ENCODE measurements at regions not wholly inside any gene's neighbourhood (a gene's known extent, or its start where the extent isn't known, plus 50 kb on each side); places are given as distances from the start of the nearest gene placed in this dataset.

DNA sequence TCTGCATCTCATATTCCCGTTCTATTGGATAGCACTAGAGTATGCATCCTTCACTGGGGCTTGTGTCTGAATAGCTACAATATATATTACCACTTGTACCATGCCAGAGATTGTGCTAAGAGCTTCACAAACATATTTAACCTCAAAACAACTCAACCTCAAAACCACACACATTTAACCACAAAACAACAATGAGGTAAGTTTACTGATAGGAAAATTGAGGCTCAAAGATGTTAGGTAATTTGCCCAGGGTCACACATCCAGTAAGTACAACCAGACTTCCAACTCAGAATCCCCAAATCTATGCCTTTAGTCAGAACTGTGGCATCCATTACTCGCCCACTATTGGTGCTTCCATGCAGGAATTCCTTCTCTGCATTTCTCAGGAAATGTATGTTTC, 220.0 kb downstream of the FAM43A start:
- TF ChIP-seq PBX3 (IDR thresholded peaks at IDR 0.05): no peak
- no peak for TF ChIP-seq CHD4 (IDR thresholded peaks at IDR 0.05; ENCODE audit: borderline replicate concordance)
- no peak for TF ChIP-seq RAD21 (conservative IDR thresholded peaks at IDR 0.05 in 1 of 2, IDR thresholded peaks at IDR 0.05 in 1 of 2)
- TF ChIP-seq RCOR1 (IDR thresholded peaks at IDR 0.05; ENCODE audit: low read depth, low read length): no peak
- no peak for TF ChIP-seq HMGXB4 (CRISPR knock-in tag; IDR thresholded peaks at IDR 0.05; ENCODE audit: borderline replicate concordance)
- TF ChIP-seq JUNB (IDR thresholded peaks at IDR 0.05): no peak

Measured in A549 (cell line).